ENCODE measurements at regions not wholly inside any gene's neighbourhood (a gene's known extent, or its start where the extent isn't known, plus 50 kb on each side); places are given as distances from the start of the nearest gene placed in this dataset.

- TF ChIP-seq CTCF (IDR thresholded peaks at IDR 0.05) (no peak), POLR2A (IDR thresholded peaks at IDR 0.05) (no peak)
Observed at GRCh38 chr11:92477686-92478085, 253.1 kb downstream of the FAT3 start.

Data from heart left ventricle (tissue), 13 donors.